ENCODE measurements at regions not wholly inside any gene's neighbourhood (a gene's known extent, or its start where the extent isn't known, plus 50 kb on each side); places are given as distances from the start of the nearest gene placed in this dataset.

- TF ChIP-seq BHLHE40 (IDR thresholded peaks at IDR 0.05; ENCODE audit: borderline replicate concordance) (no peak), FOXA1 (IDR thresholded peaks at IDR 0.05) (no peak), CTBP1 (IDR thresholded peaks at IDR 0.05; ENCODE audit: borderline replicate concordance) (no peak), FOXM1 (IDR thresholded peaks at IDR 0.05; ENCODE audit: borderline replicate concordance) (no peak), ZNF384 (IDR thresholded peaks at IDR 0.05) (no peak), SP1 (IDR thresholded peaks at IDR 0.05) (no peak)
Observed at GRCh38 chr2:117661619-117662018, 152.9 kb upstream of the DDX18 start.

Measured in HEK293T (cell line).